ENCODE measurements at regions not wholly inside any gene's neighbourhood (a gene's known extent, or its start where the extent isn't known, plus 50 kb on each side); places are given as distances from the start of the nearest gene placed in this dataset.

- TF ChIP-seq, protein P1, sequence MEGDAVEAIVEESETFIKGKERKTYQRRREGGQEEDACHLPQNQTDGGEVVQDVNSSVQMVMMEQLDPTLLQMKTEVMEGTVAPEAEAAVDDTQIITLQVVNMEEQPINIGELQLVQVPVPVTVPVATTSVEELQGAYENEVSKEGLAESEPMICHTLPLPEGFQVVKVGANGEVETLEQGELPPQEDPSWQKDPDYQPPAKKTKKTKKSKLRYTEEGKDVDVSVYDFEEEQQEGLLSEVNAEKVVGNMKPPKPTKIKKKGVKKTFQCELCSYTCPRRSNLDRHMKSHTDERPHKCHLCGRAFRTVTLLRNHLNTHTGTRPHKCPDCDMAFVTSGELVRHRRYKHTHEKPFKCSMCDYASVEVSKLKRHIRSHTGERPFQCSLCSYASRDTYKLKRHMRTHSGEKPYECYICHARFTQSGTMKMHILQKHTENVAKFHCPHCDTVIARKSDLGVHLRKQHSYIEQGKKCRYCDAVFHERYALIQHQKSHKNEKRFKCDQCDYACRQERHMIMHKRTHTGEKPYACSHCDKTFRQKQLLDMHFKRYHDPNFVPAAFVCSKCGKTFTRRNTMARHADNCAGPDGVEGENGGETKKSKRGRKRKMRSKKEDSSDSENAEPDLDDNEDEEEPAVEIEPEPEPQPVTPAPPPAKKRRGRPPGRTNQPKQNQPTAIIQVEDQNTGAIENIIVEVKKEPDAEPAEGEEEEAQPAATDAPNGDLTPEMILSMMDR (IDR thresholded peaks at IDR 0.05; ENCODE audit: control extremely low read depth in 1 of 3, insufficient read depth in 1 of 3, low read depth in 1 of 3, low read length in 3 of 3) = no peak
- TF ChIP-seq NRF1 (IDR thresholded peaks at IDR 0.05; ENCODE audit: low read depth, low read length) (no peak), MAX (IDR thresholded peaks at IDR 0.05) (no peak), CHD1 (IDR thresholded peaks at IDR 0.05; ENCODE audit: low read depth, low read length) (no peak), GTF2F1 (IDR thresholded peaks at IDR 0.05; ENCODE audit: borderline replicate concordance, low read depth, low read length) (no peak), POU5F1 (IDR thresholded peaks at IDR 0.05; ENCODE audit: low read depth, low read length) (no peak), SP2 (IDR thresholded peaks at IDR 0.05; ENCODE audit: low read length) (no peak), GABPA (IDR thresholded peaks at IDR 0.05; ENCODE audit: borderline replicate concordance, insufficient read depth, low read length) (no peak), TAF1 (IDR thresholded peaks at IDR 0.05; ENCODE audit: low read depth, low read length) (no peak), POLR2AphosphoS5 (IDR thresholded peaks at IDR 0.05; ENCODE audit: low read depth, low read length) (no peak)
Measured at GRCh38 chr9:113756476-113757192, 119.5 kb upstream of the ZNF618 start.
